ENCODE measurements at regions not wholly inside any gene's neighbourhood (a gene's known extent, or its start where the extent isn't known, plus 50 kb on each side); places are given as distances from the start of the nearest gene placed in this dataset.
"Not testable (repeated sequence)": the region's sequence is repeated elsewhere in the genome, so short reads cannot be mapped to it uniquely, and the experiment has no call there.

GRCh38 chr5:57880216-57880615, 397.6 kb upstream of the ACTBL2 start:
- no peak for DNase-seq
- Histone ChIP-seq H3K4me1 (no peaks in the 10 kb centered on the region), H3K27me3 (replicated peaks; ENCODE audit: control insufficient read depth, insufficient read depth, low read length) (no peaks in the 10 kb centered on the region), H3K36me3 (ENCODE audit: control insufficient read depth, insufficient read depth, low read length) (no peaks in the 10 kb centered on the region), H3K4me3 (ENCODE audit: low read depth, low read length) (no peak overlapping the region), H3K9me3 (no peaks in the 10 kb centered on the region)
- peaks cover 2% of the 10 kb centered on the region for H3K27me3 Mint-ChIP-seq (ENCODE audit: insufficient read depth, unreplicated experiment)
- POLR2A ChIA-PET = no interaction called here
- CTCF ChIA-PET = interaction anchor here (0.7 kb wide), 1 partner anchor 101 kb away, joined by 3 read pairs; no protein-coding TSS in a partner anchor
- no TSS peak for BruUV-seq (replicated peaks)
- no peaks in the 10 kb centered on the region for H3K36me3 Mint-ChIP-seq (ENCODE audit: insufficient read depth, unreplicated experiment)
- H3K4me3 Mint-ChIP-seq (ENCODE audit: unreplicated experiment) = no peak overlapping the region
- H3K27ac Mint-ChIP-seq (ENCODE audit: unreplicated experiment) = no peak overlapping the region
- no peaks in the 10 kb centered on the region for H3K9me3 Mint-ChIP-seq (ENCODE audit: unreplicated experiment)
- no peak for TF ChIP-seq CTCF (IDR thresholded peaks at IDR 0.05; ENCODE audit: insufficient read depth in 1 of 2, low read depth in 1 of 2, low read length in 1 of 2, severe bottlenecking in 1 of 2, unreplicated experiment in 1 of 2)
- intact Hi-C loops (cut with micrococcal nuclease; ENCODE audit: unreplicated experiment) = no loop called here
- no peaks in the 10 kb centered on the region for H3K4me1 Mint-ChIP-seq (ENCODE audit: low read depth, unreplicated experiment)

GRCh38 chr5:57878301-57878722, 395.7 kb upstream of the ACTBL2 start:
- no peaks in the 10 kb centered on the region for H3K27me3 ChIP-seq (replicated peaks; ENCODE audit: control insufficient read depth, insufficient read depth, low read length)
- Mint-ChIP-seq H3K27me3 (ENCODE audit: insufficient read depth, unreplicated experiment) (peaks cover 2% of the 10 kb centered on the region), H3K27ac (ENCODE audit: unreplicated experiment) (no peak overlapping the region), H3K4me3 (ENCODE audit: unreplicated experiment) (no peak overlapping the region), H3K9me3 (ENCODE audit: unreplicated experiment) (no peaks in the 10 kb centered on the region), H3K36me3 (ENCODE audit: insufficient read depth, unreplicated experiment) (no peaks in the 10 kb centered on the region), H3K4me1 (ENCODE audit: low read depth, unreplicated experiment) (no peaks in the 10 kb centered on the region)
- no peak for TF ChIP-seq CTCF (IDR thresholded peaks at IDR 0.05; ENCODE audit: insufficient read depth in 1 of 2, low read depth in 1 of 2, low read length in 1 of 2, severe bottlenecking in 1 of 2, unreplicated experiment in 1 of 2)
- intact Hi-C loops (cut with micrococcal nuclease; ENCODE audit: unreplicated experiment) = no loop called here
- BruUV-seq (replicated peaks) = no TSS peak
- H3K4me1 ChIP-seq = no peaks in the 10 kb centered on the region
- POLR2A ChIA-PET = no interaction called here
- no peaks in the 10 kb centered on the region for H3K36me3 ChIP-seq (ENCODE audit: control insufficient read depth, insufficient read depth, low read length)
- H3K4me3 ChIP-seq (ENCODE audit: low read depth, low read length) = no peak overlapping the region
- DNase-seq = no peak
- no peaks in the 10 kb centered on the region for H3K9me3 ChIP-seq
- CTCF ChIA-PET = interaction anchor here (0.8 to 1.4 kb wide), 3 partner anchors 9 to 228 kb away, joined by 4 to 6 read pairs (median 4); no protein-coding TSS in a partner anchor

GRCh38 chr5:57871496-57871895, 388.9 kb upstream of the ACTBL2 start:
- no peak for DNase-seq
- no peaks in the 10 kb centered on the region for H3K4me1 Mint-ChIP-seq (ENCODE audit: low read depth, unreplicated experiment)
- Histone ChIP-seq H3K27me3 (replicated peaks; ENCODE audit: control insufficient read depth, insufficient read depth, low read length) (no peaks in the 10 kb centered on the region), H3K9me3 (no peaks in the 10 kb centered on the region), H3K4me3 (ENCODE audit: low read depth, low read length) (no peak overlapping the region), H3K4me1 (no peaks in the 10 kb centered on the region), H3K36me3 (ENCODE audit: control insufficient read depth, insufficient read depth, low read length) (no peaks in the 10 kb centered on the region)
- POLR2A ChIA-PET = no interaction called here
- peaks cover 11% of the 10 kb centered on the region for H3K9me3 Mint-ChIP-seq (ENCODE audit: unreplicated experiment)
- CTCF ChIA-PET = no interaction called here
- peak overlapping the region; percentile 17 for H3K27ac Mint-ChIP-seq (ENCODE audit: unreplicated experiment)
- intact Hi-C loops (cut with micrococcal nuclease; ENCODE audit: unreplicated experiment) = no loop called here
- H3K27me3 Mint-ChIP-seq (ENCODE audit: insufficient read depth, unreplicated experiment) = peaks cover 2% of the 10 kb centered on the region
- BruUV-seq (replicated peaks) = no TSS peak
- no peak for TF ChIP-seq CTCF (IDR thresholded peaks at IDR 0.05; ENCODE audit: insufficient read depth in 1 of 2, low read depth in 1 of 2, low read length in 1 of 2, severe bottlenecking in 1 of 2, unreplicated experiment in 1 of 2)
- no peak overlapping the region for H3K4me3 Mint-ChIP-seq (ENCODE audit: unreplicated experiment)
- H3K36me3 Mint-ChIP-seq (ENCODE audit: insufficient read depth, unreplicated experiment) = no peaks in the 10 kb centered on the region

GRCh38 chr5:57870267-57870666, 387.7 kb upstream of the ACTBL2 start:
- H3K4me3 Mint-ChIP-seq (ENCODE audit: unreplicated experiment); intact Hi-C loops (cut with micrococcal nuclease; ENCODE audit: unreplicated experiment); H3K4me1 Mint-ChIP-seq (ENCODE audit: low read depth, unreplicated experiment); H3K4me3 ChIP-seq (ENCODE audit: low read depth, low read length); H3K27me3 Mint-ChIP-seq (ENCODE audit: insufficient read depth, unreplicated experiment); BruUV-seq (replicated peaks); CTCF ChIA-PET; H3K36me3 ChIP-seq (ENCODE audit: control insufficient read depth, insufficient read depth, low read length); DNase-seq; H3K4me1 ChIP-seq; H3K9me3 ChIP-seq; POLR2A ChIA-PET; H3K27me3 ChIP-seq (replicated peaks; ENCODE audit: control insufficient read depth, insufficient read depth, low read length); H3K36me3 Mint-ChIP-seq (ENCODE audit: insufficient read depth, unreplicated experiment); H3K27ac Mint-ChIP-seq (ENCODE audit: unreplicated experiment): not testable (repeated sequence)
- H3K9me3 Mint-ChIP-seq (ENCODE audit: unreplicated experiment) = peaks cover 11% of the 10 kb centered on the region
